ENCODE measurements at regions not wholly inside any gene's neighbourhood (a gene's known extent, or its start where the extent isn't known, plus 50 kb on each side); places are given as distances from the start of the nearest gene placed in this dataset.

DNA sequence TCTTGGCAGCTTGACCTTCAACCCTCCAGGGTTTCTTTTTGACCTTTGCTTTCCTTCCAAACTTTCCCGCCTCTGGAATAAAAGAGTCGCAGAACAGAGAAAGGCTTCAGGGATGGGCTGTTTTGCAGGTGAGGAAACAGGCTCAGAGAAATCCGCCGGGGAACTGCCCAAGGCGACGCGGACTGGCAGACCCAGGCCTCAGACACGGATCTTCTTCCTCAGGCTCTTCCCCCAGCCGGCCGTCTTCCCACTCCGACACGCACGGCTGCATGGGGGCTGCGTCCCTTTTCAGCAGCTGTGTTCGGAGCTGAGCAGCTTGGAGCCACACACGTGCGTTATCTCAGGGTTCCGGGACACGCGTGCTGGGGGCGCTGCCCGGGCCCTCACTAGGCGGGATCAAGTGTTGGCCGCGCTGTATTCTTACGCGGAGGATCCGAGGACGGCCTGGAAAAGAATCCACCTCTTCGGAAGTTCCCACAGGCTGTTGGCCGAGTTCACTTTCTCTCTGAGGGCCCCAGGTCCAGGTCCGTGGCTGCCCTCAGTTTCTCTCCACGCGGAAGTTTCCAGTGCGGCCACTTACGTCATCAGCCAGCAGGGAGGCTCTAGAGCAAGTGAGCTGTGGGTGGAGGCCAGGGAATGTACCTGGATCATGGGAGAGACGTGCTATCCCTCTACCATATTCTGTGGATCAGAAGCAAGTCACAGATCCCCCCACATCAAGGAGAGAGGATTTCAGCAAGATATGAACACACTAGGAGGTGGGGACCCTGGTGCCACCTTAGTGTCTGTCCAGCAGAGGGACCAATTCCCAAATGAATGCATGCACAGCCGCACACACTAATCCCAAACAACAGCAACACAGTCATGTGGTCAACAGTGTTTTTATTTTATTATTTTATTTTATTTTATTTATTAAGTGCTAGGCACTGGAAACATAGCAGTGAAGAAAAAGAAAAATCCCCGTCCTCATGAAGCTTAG lies 100.4 kb downstream of the ING1 start:
- Histone ChIP-seq H3K36me3 (no peaks in the 10 kb centered on the region), H3K27me3 (peaks cover 0 to 5% (median 0%) of the 10 kb centered on the region in 4 donors), H3K4me3 (no peak overlapping the region), H3K27ac (no peak overlapping the region), H3K9me3 (no peaks in the 10 kb centered on the region), H3K4me1 (peaks cover 0 to 11% (median 11%) of the 10 kb centered on the region in 4 donors)
- TF ChIP-seq EP300 (IDR thresholded peaks at IDR 0.05) (no peak), POLR2A (IDR thresholded peaks at IDR 0.05) (no peak)
- WGBS, 2 donors = 93% methylated on average over 39 of the region's 39 CpGs
- DNase-seq (peak in 1 of 2 donors; percentile 72), ATAC-seq (ENCODE audit: low FRiP score in 2 of 2) (no peak)

DNA sequence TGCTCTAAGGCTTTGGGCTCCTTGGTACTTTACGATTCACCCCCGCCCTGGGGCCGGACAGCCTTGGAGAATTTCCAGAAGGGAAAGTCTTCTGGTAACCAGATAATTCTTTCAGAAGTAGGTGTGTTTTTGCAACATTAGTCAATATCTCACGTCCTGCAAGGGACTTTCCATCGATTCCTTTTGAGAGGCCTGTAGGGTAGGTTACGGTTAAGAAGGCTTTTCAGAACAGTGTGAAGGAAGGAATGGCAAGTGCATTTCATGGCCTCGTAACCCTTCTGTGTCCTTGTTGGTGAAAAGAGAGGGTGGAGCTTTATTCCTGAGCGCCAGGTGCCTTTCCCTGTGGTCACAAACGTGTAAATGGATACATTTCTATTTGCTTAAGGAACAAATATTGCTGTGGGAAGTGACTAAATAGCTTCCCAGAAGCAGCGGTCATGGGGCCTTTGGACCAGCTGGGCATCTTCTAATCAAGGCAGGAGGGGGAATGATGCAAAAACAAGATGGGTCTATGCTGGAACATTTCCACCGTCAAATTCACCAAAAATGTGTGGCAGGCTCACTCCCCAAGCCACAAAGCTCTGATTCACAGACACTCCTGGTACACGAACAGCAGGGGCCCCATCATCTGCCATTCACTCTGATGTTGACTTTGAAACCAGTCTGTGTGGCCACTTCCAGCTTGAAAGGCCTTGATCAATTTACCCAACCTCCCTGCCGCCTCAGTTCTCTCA lies 99.2 kb downstream of the ANKRD10 start:
- no peaks in the 10 kb centered on the region for H3K36me3 ChIP-seq
- 71 to 74% methylated on average over 13 of the region's 13 CpGs for WGBS, 2 donors
- H3K27me3 ChIP-seq = peaks cover 0 to 5% (median 0%) of the 10 kb centered on the region in 4 donors
- peaks cover 6 to 14% (median 12%) of the 10 kb centered on the region in 4 donors for H3K4me1 ChIP-seq
- H3K27ac ChIP-seq = peak overlapping the region in 1 of 4 donors; percentile 9
- H3K9me3 ChIP-seq = no peaks in the 10 kb centered on the region
- no peak overlapping the region for H3K4me3 ChIP-seq
- TF ChIP-seq, protein P1, sequence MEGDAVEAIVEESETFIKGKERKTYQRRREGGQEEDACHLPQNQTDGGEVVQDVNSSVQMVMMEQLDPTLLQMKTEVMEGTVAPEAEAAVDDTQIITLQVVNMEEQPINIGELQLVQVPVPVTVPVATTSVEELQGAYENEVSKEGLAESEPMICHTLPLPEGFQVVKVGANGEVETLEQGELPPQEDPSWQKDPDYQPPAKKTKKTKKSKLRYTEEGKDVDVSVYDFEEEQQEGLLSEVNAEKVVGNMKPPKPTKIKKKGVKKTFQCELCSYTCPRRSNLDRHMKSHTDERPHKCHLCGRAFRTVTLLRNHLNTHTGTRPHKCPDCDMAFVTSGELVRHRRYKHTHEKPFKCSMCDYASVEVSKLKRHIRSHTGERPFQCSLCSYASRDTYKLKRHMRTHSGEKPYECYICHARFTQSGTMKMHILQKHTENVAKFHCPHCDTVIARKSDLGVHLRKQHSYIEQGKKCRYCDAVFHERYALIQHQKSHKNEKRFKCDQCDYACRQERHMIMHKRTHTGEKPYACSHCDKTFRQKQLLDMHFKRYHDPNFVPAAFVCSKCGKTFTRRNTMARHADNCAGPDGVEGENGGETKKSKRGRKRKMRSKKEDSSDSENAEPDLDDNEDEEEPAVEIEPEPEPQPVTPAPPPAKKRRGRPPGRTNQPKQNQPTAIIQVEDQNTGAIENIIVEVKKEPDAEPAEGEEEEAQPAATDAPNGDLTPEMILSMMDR (IDR thresholded peaks at IDR 0.05) = no peak
- TF ChIP-seq POLR2A (IDR thresholded peaks at IDR 0.05) (no peak), EP300 (IDR thresholded peaks at IDR 0.05) (no peak), POLR2AphosphoS5 (IDR thresholded peaks at IDR 0.05) (no peak)
- DNase-seq (peak in 1 of 2 donors; percentile 32), ATAC-seq (ENCODE audit: low FRiP score in 2 of 2) (no peak)

DNA sequence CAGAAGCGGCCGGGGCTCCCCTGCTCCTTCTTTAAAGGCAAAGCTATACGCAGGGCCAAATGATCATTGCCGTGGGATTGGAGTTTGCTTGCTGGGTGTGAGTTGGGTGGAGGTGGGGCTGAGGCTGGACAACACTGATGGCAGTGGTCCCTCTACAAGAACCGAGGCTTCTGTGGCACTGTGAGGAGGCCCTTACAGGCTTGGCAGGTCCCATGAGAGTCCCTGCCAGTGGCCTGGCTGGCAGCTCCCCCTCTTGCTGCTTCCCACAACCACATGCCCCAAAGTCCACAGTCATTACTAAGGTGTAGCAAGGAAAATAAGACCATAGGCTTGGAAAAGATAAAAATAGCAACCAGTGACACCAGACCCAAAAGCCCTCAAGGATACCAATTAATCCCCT lies 98.4 kb downstream of the ANKRD10 start:
- ATAC-seq (ENCODE audit: low FRiP score in 2 of 2) = no peak
- Histone ChIP-seq H3K4me3 (no peak overlapping the region), H3K36me3 (no peaks in the 10 kb centered on the region), H3K4me1 (peaks cover 6 to 14% (median 12%) of the 10 kb centered on the region in 4 donors), H3K27me3 (peaks cover 0 to 5% (median 0%) of the 10 kb centered on the region in 4 donors), H3K9me3 (no peaks in the 10 kb centered on the region), H3K27ac (no peak overlapping the region)
- WGBS, 2 donors = 74 to 89% methylated on average over 5 of the region's 5 CpGs
- DNase-seq = no peak
- TF ChIP-seq POLR2A (IDR thresholded peaks at IDR 0.05) = no peak
- TF ChIP-seq POLR2AphosphoS5 (IDR thresholded peaks at IDR 0.05) = no peak
- TF ChIP-seq, protein P1 (IDR thresholded peaks at IDR 0.05) = no peak
- TF ChIP-seq EP300 (IDR thresholded peaks at IDR 0.05) = no peak

DNA sequence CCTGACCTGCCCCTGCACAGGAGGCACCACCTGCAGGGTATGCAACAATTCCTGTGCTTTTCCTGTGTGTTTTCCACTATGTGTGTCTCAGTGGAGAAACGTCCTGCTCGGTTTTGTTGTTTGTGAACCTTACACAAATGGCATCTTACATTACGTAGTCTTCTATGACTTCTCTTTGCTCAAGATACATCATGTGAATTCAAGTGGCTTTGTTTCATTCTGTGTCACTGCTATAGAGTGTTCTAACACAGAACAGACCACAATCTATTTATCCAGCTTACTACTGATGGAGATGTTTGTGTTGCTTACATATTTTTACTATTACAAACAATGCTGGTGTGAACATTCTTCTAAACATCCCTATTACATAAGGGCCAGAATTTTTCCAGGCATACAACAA lies 97.7 kb downstream of the ANKRD10 start:
- H3K4me3 ChIP-seq = no peak overlapping the region
- H3K9me3 ChIP-seq = no peaks in the 10 kb centered on the region
- WGBS, 2 donors = 80 to 84% methylated on average over 3 of the region's 3 CpGs
- no peaks in the 10 kb centered on the region for H3K36me3 ChIP-seq
- no peak for DNase-seq
- peaks cover 6 to 10% (median 8%) of the 10 kb centered on the region in 4 donors for H3K4me1 ChIP-seq
- H3K27me3 ChIP-seq = peaks cover 0 to 2% (median 0%) of the 10 kb centered on the region in 4 donors
- TF ChIP-seq POLR2A (IDR thresholded peaks at IDR 0.05) (no peak), EP300 (IDR thresholded peaks at IDR 0.05) (no peak), POLR2AphosphoS5 (IDR thresholded peaks at IDR 0.05) (no peak)
- TF ChIP-seq, protein P1 (IDR thresholded peaks at IDR 0.05) = no peak
- no peak for ATAC-seq (ENCODE audit: low FRiP score in 2 of 2)
- no peak overlapping the region for H3K27ac ChIP-seq

DNA sequence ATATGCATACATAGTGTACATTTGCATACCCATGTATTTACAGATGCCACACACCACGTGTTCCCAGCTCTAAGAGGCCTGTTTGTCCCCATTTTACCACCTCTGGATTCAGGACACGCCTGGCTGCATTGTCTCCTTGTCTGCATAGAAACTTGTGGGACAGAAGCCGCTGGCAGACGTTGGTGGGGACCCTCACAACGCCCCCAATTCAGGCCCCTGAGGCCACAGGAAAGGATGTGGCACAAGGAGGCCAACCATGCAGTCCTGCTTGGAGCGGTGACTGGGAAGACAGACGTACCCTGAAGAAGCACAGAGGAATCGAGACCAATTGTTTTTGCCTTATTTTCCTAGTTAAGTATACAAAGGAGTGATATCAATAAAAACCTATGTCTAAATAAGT lies 96.1 kb downstream of the ANKRD10 start:
- Histone ChIP-seq H3K9me3 (no peaks in the 10 kb centered on the region), H3K36me3 (no peaks in the 10 kb centered on the region), H3K4me1 (peaks cover 0 to 6% (median 3%) of the 10 kb centered on the region in 4 donors), H3K4me3 (no peak overlapping the region), H3K27me3 (no peaks in the 10 kb centered on the region), H3K27ac (no peak overlapping the region)
- WGBS, 2 donors = 76 to 80% methylated on average over 8 of the region's 8 CpGs
- ATAC-seq (ENCODE audit: low FRiP score in 2 of 2) (no peak), DNase-seq (no peak)
- TF ChIP-seq EP300 (IDR thresholded peaks at IDR 0.05) (no peak), POLR2A (IDR thresholded peaks at IDR 0.05) (no peak), POLR2AphosphoS5 (IDR thresholded peaks at IDR 0.05) (no peak)
- TF ChIP-seq, protein P1 (IDR thresholded peaks at IDR 0.05) = no peak

Measured in upper lobe of left lung (tissue), 6 donors.